ENCODE measurements at regions not wholly inside any gene's neighbourhood (a gene's known extent, or its start where the extent isn't known, plus 50 kb on each side); places are given as distances from the start of the nearest gene placed in this dataset.

DNA sequence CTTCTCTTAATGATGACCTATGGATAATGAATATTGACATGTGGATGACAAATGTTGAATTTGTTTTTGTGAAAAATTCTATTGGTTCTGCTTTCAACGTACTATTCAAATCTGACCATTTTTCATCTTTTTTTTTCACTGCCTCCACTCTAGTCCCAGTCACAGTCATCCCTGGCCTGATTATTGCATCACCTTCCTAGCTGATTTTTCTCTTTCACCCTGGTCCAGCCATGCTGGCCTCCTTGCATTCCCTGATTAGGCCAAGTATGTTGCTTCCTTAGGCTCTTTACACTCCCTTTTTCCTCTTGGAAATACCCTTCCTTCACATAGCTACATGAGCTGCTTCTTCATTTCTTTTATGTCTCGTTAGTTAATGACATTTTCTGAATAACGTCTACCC lies 58.1 kb upstream of the MAP9 start:
- TF ChIP-seq BHLHE40 (IDR thresholded peaks at IDR 0.05; ENCODE audit: low read depth, low read length), result no peak
- no peak for TF ChIP-seq JUN (IDR thresholded peaks at IDR 0.05)
- no peak for TF ChIP-seq POLR2A (IDR thresholded peaks at IDR 0.05; ENCODE audit: low read length)
- TF ChIP-seq, protein P1, sequence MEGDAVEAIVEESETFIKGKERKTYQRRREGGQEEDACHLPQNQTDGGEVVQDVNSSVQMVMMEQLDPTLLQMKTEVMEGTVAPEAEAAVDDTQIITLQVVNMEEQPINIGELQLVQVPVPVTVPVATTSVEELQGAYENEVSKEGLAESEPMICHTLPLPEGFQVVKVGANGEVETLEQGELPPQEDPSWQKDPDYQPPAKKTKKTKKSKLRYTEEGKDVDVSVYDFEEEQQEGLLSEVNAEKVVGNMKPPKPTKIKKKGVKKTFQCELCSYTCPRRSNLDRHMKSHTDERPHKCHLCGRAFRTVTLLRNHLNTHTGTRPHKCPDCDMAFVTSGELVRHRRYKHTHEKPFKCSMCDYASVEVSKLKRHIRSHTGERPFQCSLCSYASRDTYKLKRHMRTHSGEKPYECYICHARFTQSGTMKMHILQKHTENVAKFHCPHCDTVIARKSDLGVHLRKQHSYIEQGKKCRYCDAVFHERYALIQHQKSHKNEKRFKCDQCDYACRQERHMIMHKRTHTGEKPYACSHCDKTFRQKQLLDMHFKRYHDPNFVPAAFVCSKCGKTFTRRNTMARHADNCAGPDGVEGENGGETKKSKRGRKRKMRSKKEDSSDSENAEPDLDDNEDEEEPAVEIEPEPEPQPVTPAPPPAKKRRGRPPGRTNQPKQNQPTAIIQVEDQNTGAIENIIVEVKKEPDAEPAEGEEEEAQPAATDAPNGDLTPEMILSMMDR (IDR thresholded peaks at IDR 0.05), result no peak
- TF ChIP-seq, protein P2, sequence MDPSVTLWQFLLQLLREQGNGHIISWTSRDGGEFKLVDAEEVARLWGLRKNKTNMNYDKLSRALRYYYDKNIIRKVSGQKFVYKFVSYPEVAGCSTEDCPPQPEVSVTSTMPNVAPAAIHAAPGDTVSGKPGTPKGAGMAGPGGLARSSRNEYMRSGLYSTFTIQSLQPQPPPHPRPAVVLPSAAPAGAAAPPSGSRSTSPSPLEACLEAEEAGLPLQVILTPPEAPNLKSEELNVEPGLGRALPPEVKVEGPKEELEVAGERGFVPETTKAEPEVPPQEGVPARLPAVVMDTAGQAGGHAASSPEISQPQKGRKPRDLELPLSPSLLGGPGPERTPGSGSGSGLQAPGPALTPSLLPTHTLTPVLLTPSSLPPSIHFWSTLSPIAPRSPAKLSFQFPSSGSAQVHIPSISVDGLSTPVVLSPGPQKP (IDR thresholded peaks at IDR 0.05; ENCODE audit: low read depth, low read length), result no peak
- TF ChIP-seq, protein P3, sequence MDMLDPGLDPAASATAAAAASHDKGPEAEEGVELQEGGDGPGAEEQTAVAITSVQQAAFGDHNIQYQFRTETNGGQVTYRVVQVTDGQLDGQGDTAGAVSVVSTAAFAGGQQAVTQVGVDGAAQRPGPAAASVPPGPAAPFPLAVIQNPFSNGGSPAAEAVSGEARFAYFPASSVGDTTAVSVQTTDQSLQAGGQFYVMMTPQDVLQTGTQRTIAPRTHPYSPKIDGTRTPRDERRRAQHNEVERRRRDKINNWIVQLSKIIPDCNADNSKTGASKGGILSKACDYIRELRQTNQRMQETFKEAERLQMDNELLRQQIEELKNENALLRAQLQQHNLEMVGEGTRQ (IDR thresholded peaks at IDR 0.05), result no peak
- no peak for TF ChIP-seq HOXA7 (CRISPR knock-in tag; IDR thresholded peaks at IDR 0.05)

Data from A549 (cell line).